CD4-positive, alpha-beta T cell treated with Interleukin-15 for 4 hours (primary cell): ENCODE measurements at regions not wholly inside any gene's neighbourhood (a gene's known extent, or its start where the extent isn't known, plus 50 kb on each side); places are given as distances from the start of the nearest gene placed in this dataset.
"Not testable (repeated sequence)": the region's sequence is repeated elsewhere in the genome, so short reads cannot be mapped to it uniquely, and the experiment has no call there.

Experiments
- DNase-seq: peaks from one replicate; pipeline ENCODE4 v3.0.0-alpha.2; 2020; ENCODE audit warnings: low spot score

GRCh38 chr11:134866215-134866614 lies 454.2 kb upstream of the B3GAT1 start:
- no peak for DNase-seq

- DNase-seq = no peak
Measured at GRCh38 chr11:134864968-134865305, 452.9 kb upstream of the B3GAT1 start.

- no peak for DNase-seq
Measured at GRCh38 chr11:134864233-134864967, 452.4 kb upstream of the B3GAT1 start.

GRCh38 chr11:134863294-134863693 lies 451.3 kb upstream of the B3GAT1 start:
- no peak for DNase-seq

DNA sequence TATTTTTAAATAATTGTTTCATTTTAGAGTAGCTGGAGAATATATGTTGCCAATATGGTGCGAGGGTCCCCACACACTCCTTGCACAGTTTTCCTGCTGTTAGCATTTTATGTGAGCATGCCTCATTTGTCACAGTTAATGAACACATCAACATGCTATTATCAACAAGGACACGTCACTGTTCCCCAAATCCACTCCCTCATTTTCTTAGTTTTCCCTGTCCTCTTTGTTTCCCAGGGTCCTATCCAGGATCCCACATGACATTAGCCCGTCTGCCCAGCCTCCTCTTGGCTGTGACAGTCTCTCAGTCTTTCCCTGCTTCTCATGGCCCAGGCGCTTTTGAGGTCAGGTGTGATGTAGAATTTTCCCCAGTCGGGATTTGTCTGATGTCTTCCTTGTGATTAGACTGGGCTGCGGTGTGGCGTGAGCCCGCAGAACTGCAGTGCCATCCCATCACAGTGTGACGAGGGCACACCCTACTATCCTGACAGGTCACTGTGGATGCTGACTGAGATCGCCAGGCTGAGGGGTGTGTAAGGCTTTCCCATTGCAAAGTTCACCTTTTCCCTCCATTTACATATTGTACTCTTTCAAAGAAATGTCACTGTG lies 450.6 kb upstream of the B3GAT1 start:
- DNase-seq = no peak

GRCh38 chr11:134862105-134862502 lies 450.1 kb upstream of the B3GAT1 start:
- DNase-seq = no peak

DNA sequence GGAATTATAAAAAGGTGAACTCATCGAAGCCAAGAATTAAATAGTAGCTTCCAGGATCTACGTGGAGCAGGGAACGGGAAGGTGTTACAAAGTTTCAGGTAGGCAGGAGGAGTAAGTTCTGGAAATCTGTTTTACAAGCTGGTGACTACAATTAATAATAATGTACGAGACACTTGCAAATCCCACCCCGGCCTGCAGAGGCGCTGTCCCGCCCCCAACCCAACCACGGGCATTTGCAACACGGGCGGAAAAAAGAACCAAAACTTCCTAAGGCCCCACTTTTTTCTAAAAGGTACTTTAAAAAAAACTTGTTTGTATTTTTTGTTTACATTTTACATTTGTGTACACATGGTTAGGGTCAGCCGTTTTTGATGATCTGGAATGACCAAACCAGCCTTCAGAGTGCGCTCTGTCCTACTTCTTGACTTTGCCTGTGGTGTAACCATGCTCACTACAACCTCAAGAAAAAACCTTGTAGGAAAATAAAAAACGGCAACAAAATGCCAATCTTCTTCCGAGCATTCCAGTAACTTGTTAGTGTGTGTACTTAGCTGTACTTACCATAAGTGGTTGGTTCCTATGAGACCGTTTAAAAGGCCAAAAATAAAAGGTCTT lies 449.6 kb upstream of the B3GAT1 start:
- DNase-seq = no peak

DNA sequence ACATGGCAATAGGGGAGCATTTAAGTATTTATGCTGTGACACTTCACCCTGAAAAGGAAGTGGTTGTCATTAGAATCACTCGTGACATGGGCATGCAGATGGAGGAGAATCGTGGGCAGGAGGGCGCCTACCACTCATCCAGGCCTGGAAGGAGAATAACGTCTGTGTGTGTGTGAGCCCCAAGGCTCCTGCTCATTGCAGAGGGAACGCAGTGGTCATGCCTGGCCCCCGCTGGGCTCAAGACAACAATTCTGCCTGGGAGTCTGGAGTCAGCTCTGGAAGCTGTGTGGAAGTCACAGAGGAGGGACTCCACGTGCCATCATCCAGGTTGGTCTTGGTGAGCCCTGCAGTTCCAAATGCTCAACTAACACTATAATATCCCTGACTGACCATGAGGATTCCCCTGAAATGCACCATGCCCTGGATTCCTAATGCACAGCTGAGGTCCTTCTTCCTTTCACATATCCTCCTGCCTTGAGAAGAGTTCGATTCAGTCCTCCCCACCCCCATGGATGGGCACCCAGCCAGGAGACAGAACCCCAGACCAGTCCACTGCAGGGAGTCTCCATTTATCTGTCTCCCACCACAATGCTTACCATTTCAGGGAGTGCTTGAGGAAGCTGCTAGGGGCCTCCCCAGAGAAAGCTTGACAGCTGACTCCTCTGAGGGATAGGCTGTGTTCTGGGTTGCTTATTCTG lies 446.9 kb upstream of the B3GAT1 start:
- DNase-seq = no peak

- no peak for DNase-seq
Measured at GRCh38 chr11:134857035-134857434, 445.0 kb upstream of the B3GAT1 start.

GRCh38 chr11:134856056-134856971 lies 444.3 kb upstream of the B3GAT1 start:
- DNase-seq = no peak

GRCh38 chr11:134853992-134854991 lies 442.2 kb upstream of the B3GAT1 start:
- no peak for DNase-seq

GRCh38 chr11:134851503-134852224 lies 439.6 kb upstream of the B3GAT1 start:
- DNase-seq = not testable (repeated sequence)

DNA sequence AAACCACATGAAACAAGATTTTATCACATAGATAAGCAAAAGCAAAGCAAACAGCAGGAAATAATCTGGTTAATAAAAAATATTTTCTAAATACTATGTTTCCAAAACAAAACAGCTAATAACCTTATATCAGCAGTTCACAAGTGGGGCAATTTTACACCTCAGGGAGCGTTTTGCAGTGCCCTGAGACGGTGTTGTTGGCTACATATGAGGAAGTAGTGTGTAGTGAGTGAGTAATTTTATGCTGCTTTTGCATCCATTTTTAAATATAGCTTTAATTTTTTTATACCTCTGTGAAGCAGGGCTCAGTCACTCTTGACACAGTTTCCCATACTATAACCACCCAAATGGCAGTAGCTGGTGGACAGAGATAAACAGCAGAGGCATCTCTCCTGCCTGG lies 438.5 kb upstream of the B3GAT1 start:
- DNase-seq = no peak

- no peak for DNase-seq
Measured at GRCh38 chr11:134849833-134850232, 437.8 kb upstream of the B3GAT1 start.

GRCh38 chr11:134847083-134847715 lies 435.2 kb upstream of the B3GAT1 start:
- DNase-seq = no peak

DNA sequence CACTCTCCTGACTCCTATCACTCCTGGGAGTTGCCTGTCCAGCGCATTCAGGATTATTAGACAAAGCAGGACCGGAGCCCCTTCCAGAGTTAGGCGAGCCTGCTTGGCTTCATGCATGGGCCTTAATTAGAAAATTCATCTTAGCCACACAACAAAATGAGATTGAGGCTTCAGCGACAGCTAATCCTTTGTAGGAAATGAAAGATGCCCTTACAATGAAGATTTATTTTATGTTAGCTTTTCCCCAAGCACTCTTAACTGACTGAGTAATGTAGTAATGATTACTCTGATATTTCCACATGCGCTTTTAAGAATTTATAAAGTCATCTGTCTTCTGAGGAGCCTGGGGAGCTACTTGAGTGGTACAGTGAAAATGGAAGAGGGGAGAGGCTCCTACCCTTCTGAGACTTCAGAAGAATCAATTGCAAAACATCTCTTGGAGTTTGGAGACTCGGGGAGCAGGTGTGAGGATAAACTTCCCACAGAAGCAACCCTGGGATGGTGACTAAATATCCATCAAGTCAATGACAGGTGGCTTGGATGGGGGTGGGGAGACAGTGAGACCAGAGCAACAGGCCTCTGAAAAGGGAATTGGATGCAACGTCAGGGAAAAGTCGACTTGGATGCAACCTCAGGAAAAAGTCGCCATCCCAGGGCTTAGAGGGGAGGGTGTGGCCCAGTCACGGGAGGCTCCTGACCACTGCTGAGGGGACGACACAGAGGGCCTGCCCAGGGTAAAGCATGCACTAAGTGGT lies 434.5 kb upstream of the B3GAT1 start:
- DNase-seq = no peak

DNA sequence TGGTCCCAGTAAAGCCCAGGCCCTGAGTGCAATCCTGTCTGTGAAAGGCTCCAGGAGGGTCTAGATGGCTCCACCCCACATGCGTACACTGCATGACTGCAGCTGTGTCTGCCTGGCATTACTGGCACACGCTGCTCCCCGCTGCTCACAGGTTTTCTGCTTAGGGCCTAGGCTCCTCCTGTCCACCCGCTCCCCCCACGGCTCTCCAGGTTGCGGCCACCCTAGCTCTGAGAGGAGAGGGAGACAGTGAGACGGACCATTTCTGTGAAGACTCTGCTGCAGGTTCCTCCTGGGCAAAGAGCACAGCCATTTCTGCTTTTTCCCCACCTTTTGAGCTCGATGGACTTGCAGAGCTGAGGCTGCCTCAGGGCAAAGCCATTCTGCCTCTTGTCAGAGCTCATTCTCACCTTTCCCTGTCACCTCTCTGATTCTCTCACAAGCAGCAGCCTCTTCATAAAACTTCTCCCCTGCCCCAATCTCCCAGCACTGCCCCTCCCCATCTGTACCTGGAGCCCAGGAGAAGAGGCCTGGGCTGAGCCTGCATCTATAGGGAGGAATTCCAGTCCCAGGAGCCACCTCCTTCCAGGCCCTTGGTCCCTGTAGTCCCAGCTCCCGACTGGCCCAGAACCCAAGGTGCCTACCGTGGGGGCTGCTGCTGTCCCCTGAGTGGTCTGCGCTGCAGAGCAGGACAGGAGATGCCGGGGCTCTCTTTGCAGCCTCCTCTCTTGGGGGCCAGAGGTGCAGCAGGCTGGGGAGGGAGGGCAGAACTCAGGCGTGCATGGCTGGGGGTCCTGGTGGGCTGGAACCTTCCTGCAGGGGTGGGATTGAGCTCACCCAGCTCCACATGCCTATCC lies 433.7 kb upstream of the B3GAT1 start:
- no peak for DNase-seq

DNA sequence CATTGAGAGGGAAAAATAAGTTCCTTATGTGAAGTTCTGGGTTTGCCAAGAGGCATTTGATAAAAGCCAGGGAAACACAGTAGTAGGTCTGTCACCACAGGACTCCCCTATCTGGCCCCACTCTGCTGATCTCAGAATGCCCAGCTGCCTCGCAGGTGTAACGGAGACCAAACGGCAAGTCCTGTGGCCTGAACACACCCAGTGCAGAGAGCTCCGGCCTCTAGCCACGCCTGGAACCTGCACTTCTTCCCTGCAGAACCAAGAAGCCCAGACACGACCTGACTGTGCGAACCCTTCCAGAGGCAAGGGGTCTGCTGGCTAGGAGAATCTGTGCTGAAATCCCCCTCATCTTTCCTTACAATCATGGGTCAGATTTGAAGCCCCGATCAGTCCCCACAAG lies 432.8 kb upstream of the B3GAT1 start:
- no peak for DNase-seq
